ENCODE measurements at regions not wholly inside any gene's neighbourhood (a gene's known extent, or its start where the extent isn't known, plus 50 kb on each side); places are given as distances from the start of the nearest gene placed in this dataset.

- Histone ChIP-seq H3K9ac (ENCODE audit: low read length) (no peak overlapping the region), H3K9me3 (ENCODE audit: insufficient read depth, low read length) (no peaks in the 10 kb centered on the region), H3K4me3 (ENCODE audit: insufficient read depth, low read length, poor library complexity, severe bottlenecking) (no peak overlapping the region), H3K27me3 (ENCODE audit: low read length) (no peaks in the 10 kb centered on the region), H3F3A (ENCODE audit: insufficient read depth) (no peaks in the 10 kb centered on the region), H3K36me3 (ENCODE audit: low read length) (no peaks in the 10 kb centered on the region), H3K4me2 (ENCODE audit: low read depth, low read length, poor library complexity, severe bottlenecking) (no peak overlapping the region), H2AFZ (ENCODE audit: low read depth, low read length, severe bottlenecking) (no peak overlapping the region), H4K20me1 (ENCODE audit: low read depth, low read length) (no peaks in the 10 kb centered on the region), H3K79me2 (ENCODE audit: insufficient read depth, low read length) (no peaks in the 10 kb centered on the region), H3K9me2 (replicated peaks; ENCODE audit: insufficient read depth, low read length) (no peaks in the 10 kb centered on the region), H3K27ac (ENCODE audit: low read depth, low read length) (no peak overlapping the region)
- no peak for TF ChIP-seq EZH2phosphoT487 (conservative IDR thresholded peaks at IDR 0.05; ENCODE audit: low read length)
- TF ChIP-seq CTCF (IDR thresholded peaks at IDR 0.05; ENCODE audit: insufficient read depth, low read length, poor library complexity, severe bottlenecking) = no peak
Observed at GRCh38 chr12:91396293-91396692, 213.7 kb upstream of the DCN start.

DNA sequence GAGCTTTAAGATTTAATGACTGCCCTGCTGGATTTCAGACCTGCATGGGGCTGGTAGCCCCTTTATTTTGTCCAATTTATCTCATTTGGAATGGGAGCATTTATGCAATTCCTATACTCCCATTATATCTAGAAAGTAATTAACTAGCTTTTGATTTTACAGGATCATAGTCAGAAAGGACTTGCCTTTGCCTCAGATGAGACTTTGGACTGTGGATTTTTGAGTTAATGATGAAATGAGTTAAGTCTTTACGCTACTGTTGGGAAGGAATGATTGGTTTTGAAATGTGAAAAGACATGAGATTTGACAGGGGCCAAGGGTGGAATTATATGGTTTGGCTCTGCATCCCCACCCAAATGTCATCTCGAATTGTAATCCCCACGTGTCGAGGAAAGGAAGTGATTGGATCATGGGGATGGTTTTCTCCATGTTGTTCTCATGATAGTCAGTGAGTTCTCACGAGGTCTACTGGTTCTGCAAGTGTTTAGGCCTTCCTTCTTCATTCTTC lies 213.1 kb upstream of the DCN start:
- TF ChIP-seq EZH2phosphoT487 (conservative IDR thresholded peaks at IDR 0.05; ENCODE audit: low read length) (no peak), CTCF (IDR thresholded peaks at IDR 0.05; ENCODE audit: insufficient read depth, low read length, poor library complexity, severe bottlenecking) (no peak)
- H3K27me3 ChIP-seq (ENCODE audit: low read length) = no peaks in the 10 kb centered on the region

DNA sequence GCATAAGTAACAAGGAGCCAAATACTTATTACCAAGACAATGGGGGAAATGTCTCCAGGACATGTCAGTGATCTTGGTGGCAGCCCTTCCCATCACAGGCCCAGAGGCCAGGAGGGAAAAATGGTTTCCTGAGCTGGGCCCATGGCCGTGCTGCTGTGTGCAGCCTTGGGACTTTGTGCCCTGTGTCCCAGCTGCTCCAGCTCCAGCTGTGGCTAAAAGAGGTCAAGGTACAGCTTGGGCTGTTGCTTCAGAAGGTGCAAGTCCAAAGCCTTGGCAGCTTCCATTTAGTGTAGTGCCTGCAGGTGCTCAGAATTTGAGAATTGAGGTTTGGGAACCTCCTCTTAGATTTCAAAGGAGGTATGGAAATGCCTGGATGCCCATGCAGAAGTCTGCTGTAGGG lies 212.3 kb upstream of the DCN start:
- Histone ChIP-seq H3K4me3 (ENCODE audit: insufficient read depth, low read length, poor library complexity, severe bottlenecking) (no peak overlapping the region), H2AFZ (ENCODE audit: low read depth, low read length, severe bottlenecking) (no peak overlapping the region), H4K20me1 (ENCODE audit: low read depth, low read length) (no peaks in the 10 kb centered on the region), H3K27ac (ENCODE audit: low read depth, low read length) (no peak overlapping the region), H3K9ac (ENCODE audit: low read length) (no peak overlapping the region), H3K79me2 (ENCODE audit: insufficient read depth, low read length) (no peaks in the 10 kb centered on the region), H3K36me3 (ENCODE audit: low read length) (no peaks in the 10 kb centered on the region), H3K4me2 (ENCODE audit: low read depth, low read length, poor library complexity, severe bottlenecking) (no peak overlapping the region), H3K9me3 (ENCODE audit: insufficient read depth, low read length) (no peaks in the 10 kb centered on the region), H3F3A (ENCODE audit: insufficient read depth) (no peaks in the 10 kb centered on the region), H3K27me3 (ENCODE audit: low read length) (no peaks in the 10 kb centered on the region), H3K9me2 (replicated peaks; ENCODE audit: insufficient read depth, low read length) (no peaks in the 10 kb centered on the region)
- no peak for TF ChIP-seq CTCF (IDR thresholded peaks at IDR 0.05; ENCODE audit: insufficient read depth, low read length, poor library complexity, severe bottlenecking)
- TF ChIP-seq EZH2phosphoT487 (conservative IDR thresholded peaks at IDR 0.05; ENCODE audit: low read length) = no peak

More for the DNA sequence above, 213.1 kb upstream of the DCN start:
- Histone ChIP-seq H3K27ac (ENCODE audit: low read depth, low read length) (no peak overlapping the region), H3K9me3 (ENCODE audit: insufficient read depth, low read length) (no peaks in the 10 kb centered on the region), H2AFZ (ENCODE audit: low read depth, low read length, severe bottlenecking) (no peak overlapping the region), H4K20me1 (ENCODE audit: low read depth, low read length) (no peaks in the 10 kb centered on the region), H3K4me3 (ENCODE audit: insufficient read depth, low read length, poor library complexity, severe bottlenecking) (no peak overlapping the region), H3F3A (ENCODE audit: insufficient read depth) (no peaks in the 10 kb centered on the region), H3K79me2 (ENCODE audit: insufficient read depth, low read length) (no peaks in the 10 kb centered on the region), H3K36me3 (ENCODE audit: low read length) (no peaks in the 10 kb centered on the region), H3K9ac (ENCODE audit: low read length) (no peak overlapping the region), H3K4me2 (ENCODE audit: low read depth, low read length, poor library complexity, severe bottlenecking) (no peak overlapping the region), H3K9me2 (replicated peaks; ENCODE audit: insufficient read depth, low read length) (no peaks in the 10 kb centered on the region)

Data from SU-DHL-6 (cell line).